ENCODE measurements at regions not wholly inside any gene's neighbourhood (a gene's known extent, or its start where the extent isn't known, plus 50 kb on each side); places are given as distances from the start of the nearest gene placed in this dataset.

DNA sequence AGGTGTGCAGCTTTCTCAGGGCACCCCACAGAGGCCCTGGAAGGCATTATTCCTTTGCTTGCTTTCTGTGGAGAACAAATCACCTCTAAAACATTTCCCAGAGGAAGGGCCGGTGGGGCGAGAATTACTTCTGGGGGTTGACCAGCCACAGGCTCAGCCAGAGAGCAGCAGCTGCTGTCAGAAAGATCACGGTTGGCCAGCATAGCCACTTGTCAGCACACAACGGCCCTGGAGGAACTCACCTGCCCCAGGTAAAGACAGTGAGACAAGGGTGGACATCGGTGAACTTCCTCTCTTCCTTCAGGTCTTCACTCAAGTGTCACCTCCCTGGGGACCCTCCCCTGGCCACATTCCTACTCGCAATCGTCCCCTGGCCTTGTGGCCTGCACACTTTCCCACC, 69.5 kb upstream of the CLDN14 start:
- no peak overlapping the region for H3K4me3 ChIP-seq (ENCODE audit: low read length)
- no peak for TF ChIP-seq ZNF274 (IDR thresholded peaks at IDR 0.05; ENCODE audit: low read depth, low read length)

DNA sequence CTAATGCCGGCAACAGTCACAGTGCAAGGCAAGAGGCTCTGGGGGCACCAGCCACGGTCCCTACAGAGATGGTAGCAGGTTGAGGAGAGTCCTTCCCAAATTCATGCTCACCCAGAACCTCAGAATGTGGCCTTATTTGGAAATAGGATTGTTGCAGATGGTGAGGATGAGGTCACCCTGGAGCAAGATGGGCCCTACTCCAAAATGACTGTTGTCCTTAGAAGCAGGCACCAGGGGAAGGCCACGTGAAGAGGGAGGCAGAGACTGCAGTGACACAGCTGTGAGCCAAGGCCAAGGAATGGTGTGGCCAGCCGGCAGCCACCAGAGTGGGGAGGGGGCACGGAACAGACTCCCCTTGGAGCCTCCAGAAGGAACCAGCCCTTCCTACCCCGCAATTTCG, 70.8 kb upstream of the CLDN14 start:
- no peak overlapping the region for H3K4me3 ChIP-seq (ENCODE audit: low read length)
- no peak for TF ChIP-seq ZNF274 (IDR thresholded peaks at IDR 0.05; ENCODE audit: low read depth, low read length)

DNA sequence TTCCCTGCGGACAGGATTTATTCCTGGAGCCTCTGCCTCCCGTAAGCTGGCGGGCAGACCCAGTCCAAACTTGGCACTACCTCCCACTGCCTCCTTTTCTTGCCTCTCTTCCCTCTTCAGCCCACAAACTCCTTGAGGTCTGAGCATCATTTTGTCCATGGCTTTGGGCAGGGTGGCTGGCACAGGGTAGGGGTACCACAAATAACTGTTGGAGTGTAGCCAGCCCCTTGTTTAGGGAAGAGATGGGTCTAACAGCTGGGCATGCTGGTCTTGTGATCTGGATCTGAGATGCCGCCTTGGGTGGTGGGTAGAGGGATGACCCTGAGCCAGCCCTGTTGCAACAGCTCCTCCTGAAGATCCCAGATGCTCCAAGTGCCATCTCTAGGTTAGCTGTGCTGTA, 71.4 kb upstream of the CLDN14 start:
- no peak for TF ChIP-seq ZNF274 (IDR thresholded peaks at IDR 0.05; ENCODE audit: low read depth, low read length)
- no peak overlapping the region for H3K4me3 ChIP-seq (ENCODE audit: low read length)

GRCh38 chr21:36551731-36552433, 72.0 kb upstream of the CLDN14 start:
- no peak for TF ChIP-seq ZNF274 (IDR thresholded peaks at IDR 0.05; ENCODE audit: low read depth, low read length)
- H3K4me3 ChIP-seq (ENCODE audit: low read length): no peak overlapping the region

DNA sequence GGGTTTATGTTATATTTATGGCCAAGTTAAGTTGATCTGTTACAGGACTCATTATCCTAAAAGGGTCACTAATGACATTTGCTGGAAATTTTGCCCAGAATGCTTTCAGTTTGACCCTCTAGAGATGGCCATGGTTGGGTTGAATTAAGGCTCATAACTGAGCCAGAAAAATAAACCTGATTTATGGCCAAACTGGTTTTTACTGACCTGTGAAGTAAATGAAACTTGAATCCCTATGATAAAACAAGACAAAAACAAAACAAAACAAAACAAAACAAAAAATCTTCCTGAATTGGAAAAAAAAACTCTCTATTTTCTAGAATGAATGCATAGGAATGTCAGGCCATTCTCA, 72.5 kb upstream of the CLDN14 start:
- no peak for TF ChIP-seq ZNF274 (IDR thresholded peaks at IDR 0.05; ENCODE audit: low read depth, low read length)
- no peak overlapping the region for H3K4me3 ChIP-seq (ENCODE audit: low read length)

GRCh38 chr21:36553406-36553805, 73.5 kb upstream of the CLDN14 start:
- H3K4me3 ChIP-seq (ENCODE audit: low read length): no peak overlapping the region
- no peak for TF ChIP-seq ZNF274 (IDR thresholded peaks at IDR 0.05; ENCODE audit: low read depth, low read length)

- H3K4me3 ChIP-seq (ENCODE audit: low read length): no peak overlapping the region
- no peak for TF ChIP-seq ZNF274 (IDR thresholded peaks at IDR 0.05; ENCODE audit: low read depth, low read length)
Measured at GRCh38 chr21:36554411-36555157, 74.7 kb upstream of the CLDN14 start.

- TF ChIP-seq ZNF274 (IDR thresholded peaks at IDR 0.05; ENCODE audit: low read depth, low read length): no peak
- H3K4me3 ChIP-seq (ENCODE audit: low read length): no peak overlapping the region
Measured at GRCh38 chr21:36555199-36555800, 75.4 kb upstream of the CLDN14 start.

DNA sequence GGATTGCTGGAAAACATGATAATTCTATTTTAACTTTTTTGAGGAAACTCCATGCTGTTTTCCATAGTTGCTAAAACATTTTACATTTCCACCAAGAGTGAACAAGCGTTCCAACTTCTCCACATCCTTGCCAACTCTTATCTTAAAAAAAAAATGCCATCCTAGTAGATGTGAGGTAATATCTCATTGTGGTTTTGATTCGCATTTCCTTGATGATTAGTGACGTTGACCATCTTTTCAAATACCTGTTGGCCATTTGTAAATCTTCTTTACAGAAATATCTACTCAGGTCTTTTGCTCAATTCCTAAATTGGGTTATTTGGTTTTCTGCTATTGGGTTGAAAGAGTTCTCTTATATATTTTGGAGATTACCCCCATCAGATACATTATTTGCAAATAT, 77.4 kb upstream of the CLDN14 start:
- no peak overlapping the region for H3K4me3 ChIP-seq (ENCODE audit: low read length)
- TF ChIP-seq ZNF274 (IDR thresholded peaks at IDR 0.05; ENCODE audit: low read depth, low read length): no peak

DNA sequence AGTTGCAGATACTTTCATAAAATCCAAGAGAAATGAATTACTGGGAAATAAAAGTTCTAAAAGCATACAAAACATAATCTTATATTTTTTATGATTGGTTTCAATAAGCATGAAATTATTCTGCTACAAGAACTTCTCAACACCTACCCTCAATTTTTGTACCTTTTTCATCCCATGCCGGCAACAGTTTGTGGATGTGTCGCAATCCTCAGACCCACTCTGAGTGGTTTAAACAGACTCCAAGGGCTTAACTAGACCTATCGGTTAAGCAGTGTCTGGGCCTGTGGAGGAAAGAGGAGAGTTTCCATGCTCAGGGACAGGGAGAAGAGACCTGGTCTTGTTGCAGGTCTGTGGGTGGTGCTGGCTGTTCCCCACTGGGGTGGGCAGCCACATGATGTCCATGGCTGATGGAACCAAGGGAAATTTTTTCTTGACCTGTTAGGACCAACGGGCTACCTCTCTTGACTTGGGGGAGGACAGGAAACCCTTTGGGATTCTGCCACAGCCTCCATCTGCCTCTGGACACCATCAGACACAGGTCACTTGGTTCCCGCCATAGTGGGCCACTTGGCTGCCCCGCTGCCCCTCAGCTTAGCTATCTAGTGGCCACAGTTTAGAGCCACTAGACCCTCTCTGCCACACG, 81.1 kb upstream of the CLDN14 start:
- TF ChIP-seq ZNF274 (IDR thresholded peaks at IDR 0.05; ENCODE audit: low read depth, low read length): no peak
- H3K4me3 ChIP-seq (ENCODE audit: low read length): no peak overlapping the region

DNA sequence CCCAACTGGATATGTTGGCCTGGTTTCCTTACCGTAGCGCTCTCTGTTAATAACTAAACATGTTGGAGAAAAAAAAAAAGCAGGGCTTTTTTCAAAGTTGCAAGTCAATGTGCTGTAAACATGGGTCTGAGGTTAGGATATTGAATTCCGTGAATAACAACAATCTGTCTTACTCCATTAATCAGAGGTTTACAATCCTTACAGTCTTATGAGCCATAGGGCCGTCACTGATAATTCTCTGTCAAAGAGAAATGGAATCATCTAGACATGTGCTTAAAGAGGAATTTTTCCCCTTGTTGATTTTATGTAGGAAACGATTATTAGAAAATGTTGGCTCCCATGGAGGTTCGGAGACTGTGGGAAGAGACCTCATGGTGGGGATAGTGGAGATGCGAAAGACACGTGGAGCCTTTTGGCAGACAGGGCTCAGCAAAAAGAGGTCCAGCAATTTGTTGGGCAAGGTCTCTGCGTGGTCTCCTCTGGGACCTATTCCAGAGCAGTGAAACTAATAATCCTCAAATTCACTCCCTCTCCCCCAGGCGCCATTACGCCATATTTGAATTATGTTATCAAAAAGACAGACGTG, 83.5 kb upstream of the CLDN14 start:
- no peak overlapping the region for H3K4me3 ChIP-seq (ENCODE audit: low read length)
- TF ChIP-seq ZNF274 (IDR thresholded peaks at IDR 0.05; ENCODE audit: low read depth, low read length): no peak

GRCh38 chr21:36564647-36565046, 84.7 kb upstream of the CLDN14 start:
- no peak for TF ChIP-seq ZNF274 (IDR thresholded peaks at IDR 0.05; ENCODE audit: low read depth, low read length)
- no peak overlapping the region for H3K4me3 ChIP-seq (ENCODE audit: low read length)

- no peak for TF ChIP-seq ZNF274 (IDR thresholded peaks at IDR 0.05; ENCODE audit: low read depth, low read length)
- no peak overlapping the region for H3K4me3 ChIP-seq (ENCODE audit: low read length)
Measured at GRCh38 chr21:36565540-36565939, 85.6 kb upstream of the CLDN14 start.

DNA sequence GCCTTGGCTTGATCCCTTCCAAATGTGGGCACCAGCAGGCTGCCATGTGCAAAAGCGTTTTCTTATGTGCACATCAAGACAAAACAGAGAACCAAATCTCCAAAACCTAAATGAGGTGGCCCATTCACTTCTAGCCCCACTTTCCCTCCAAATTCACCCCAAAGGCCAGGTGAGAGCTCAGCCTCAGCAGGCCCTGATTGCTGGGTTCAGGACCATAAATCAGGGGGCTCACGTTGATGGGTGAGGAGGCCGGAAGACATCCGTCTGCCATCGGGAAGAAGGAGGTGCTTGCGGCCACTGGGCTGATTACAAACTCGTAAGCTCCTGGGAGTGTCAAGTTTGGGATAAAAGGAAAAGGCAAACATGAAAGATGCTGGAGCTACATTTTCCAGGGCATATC, 86.7 kb upstream of the CLDN14 start:
- no peak overlapping the region for H3K4me3 ChIP-seq (ENCODE audit: low read length)
- no peak for TF ChIP-seq ZNF274 (IDR thresholded peaks at IDR 0.05; ENCODE audit: low read depth, low read length)
